ENCODE measurements at regions not wholly inside any gene's neighbourhood (a gene's known extent, or its start where the extent isn't known, plus 50 kb on each side); places are given as distances from the start of the nearest gene placed in this dataset.

DNA sequence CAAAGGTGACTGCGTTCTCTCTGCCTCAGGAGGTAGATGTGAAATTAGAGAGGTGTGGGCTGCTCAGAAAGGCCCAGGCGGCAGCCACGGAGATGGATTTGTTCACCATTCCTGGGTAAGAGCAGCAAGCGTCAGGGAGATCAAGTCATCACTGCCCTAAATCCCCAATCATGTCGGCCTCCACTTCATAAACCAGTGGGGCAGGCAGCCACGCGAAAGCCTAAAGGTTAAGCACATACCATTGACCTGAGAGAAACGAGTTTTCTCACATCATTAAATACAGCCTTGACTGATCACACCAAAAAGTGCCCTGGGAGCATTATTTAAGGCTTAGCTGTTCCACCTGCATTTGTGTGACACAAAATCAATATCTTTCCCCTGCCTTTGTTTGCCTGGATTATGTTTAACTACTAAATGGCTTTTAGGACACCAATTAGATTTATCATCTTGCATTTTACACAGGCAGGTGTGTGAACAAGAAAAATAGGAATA is 50.7 kb upstream of the FOXB1 start:
- Histone ChIP-seq H3K9me3 (ENCODE audit: control insufficient read depth in 4 of 4, insufficient read depth in 3 of 4, low read length in 3 of 4) (peaks cover 0 to 2% (median under 1%) of the 10 kb centered on the region in 4 donors), H3K27me3 (ENCODE audit: control insufficient read depth in 3 of 3, insufficient read depth in 3 of 3, low read length in 2 of 3) (peaks cover 0 to 8% (median 0%) of the 10 kb centered on the region in 3 donors), H3K27ac (ENCODE audit: low read depth in 1 of 2, low read length in 1 of 2) (no peak overlapping the region), H3K36me3 (ENCODE audit: control insufficient read depth in 4 of 4, insufficient read depth in 4 of 4, low read length in 4 of 4) (no peaks in the 10 kb centered on the region), H3K4me3 (no peak overlapping the region), H3K4me1 (ENCODE audit: control insufficient read depth in 5 of 5, insufficient read depth in 5 of 5, low read length in 5 of 5) (no peaks in the 10 kb centered on the region), H3K9ac (ENCODE audit: insufficient read depth in 1 of 2, low read length in 2 of 2) (no peak overlapping the region)
- WGBS, 2 donors, result 30 to 73% methylated on average over 8 of the region's 8 CpGs
- DNase-seq, result no peak
- ATAC-seq (ENCODE audit: insufficient read depth, low FRiP score), result no peak
- TF ChIP-seq, protein P1, sequence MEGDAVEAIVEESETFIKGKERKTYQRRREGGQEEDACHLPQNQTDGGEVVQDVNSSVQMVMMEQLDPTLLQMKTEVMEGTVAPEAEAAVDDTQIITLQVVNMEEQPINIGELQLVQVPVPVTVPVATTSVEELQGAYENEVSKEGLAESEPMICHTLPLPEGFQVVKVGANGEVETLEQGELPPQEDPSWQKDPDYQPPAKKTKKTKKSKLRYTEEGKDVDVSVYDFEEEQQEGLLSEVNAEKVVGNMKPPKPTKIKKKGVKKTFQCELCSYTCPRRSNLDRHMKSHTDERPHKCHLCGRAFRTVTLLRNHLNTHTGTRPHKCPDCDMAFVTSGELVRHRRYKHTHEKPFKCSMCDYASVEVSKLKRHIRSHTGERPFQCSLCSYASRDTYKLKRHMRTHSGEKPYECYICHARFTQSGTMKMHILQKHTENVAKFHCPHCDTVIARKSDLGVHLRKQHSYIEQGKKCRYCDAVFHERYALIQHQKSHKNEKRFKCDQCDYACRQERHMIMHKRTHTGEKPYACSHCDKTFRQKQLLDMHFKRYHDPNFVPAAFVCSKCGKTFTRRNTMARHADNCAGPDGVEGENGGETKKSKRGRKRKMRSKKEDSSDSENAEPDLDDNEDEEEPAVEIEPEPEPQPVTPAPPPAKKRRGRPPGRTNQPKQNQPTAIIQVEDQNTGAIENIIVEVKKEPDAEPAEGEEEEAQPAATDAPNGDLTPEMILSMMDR (IDR thresholded peaks at IDR 0.05; ENCODE audit: control extremely low read depth, extremely low read depth), result no peak

DNA sequence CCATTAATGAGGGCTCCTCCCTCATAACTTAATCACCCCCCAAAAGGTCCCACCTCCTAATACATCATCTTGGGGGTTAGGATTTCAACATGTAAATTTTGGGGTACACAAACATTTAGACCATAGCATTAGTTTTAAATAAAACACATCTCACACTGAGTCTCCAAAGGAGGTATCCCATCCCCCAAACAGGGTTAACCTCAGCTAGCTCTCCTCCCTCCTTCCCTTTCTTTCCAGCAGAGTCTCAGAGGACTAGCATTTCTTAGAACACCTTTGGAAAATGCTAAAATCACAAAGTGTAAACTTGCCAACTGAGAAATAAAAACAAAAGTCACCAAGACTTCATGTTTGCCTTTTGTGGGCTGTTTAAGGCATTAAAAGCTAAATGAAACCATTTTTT is 51.2 kb upstream of the FOXB1 start:
- TF ChIP-seq, protein P1 (IDR thresholded peaks at IDR 0.05; ENCODE audit: control extremely low read depth, extremely low read depth), result no peak
- no peaks in the 10 kb centered on the region for H3K36me3 ChIP-seq (ENCODE audit: control insufficient read depth in 4 of 4, insufficient read depth in 4 of 4, low read length in 4 of 4)
- peaks cover 0 to 8% (median 0%) of the 10 kb centered on the region in 3 donors for H3K27me3 ChIP-seq (ENCODE audit: control insufficient read depth in 3 of 3, insufficient read depth in 3 of 3, low read length in 2 of 3)
- H3K9me3 ChIP-seq (ENCODE audit: control insufficient read depth in 4 of 4, insufficient read depth in 3 of 4, low read length in 3 of 4), result peaks cover 0 to 2% (median under 1%) of the 10 kb centered on the region in 4 donors
- no peak overlapping the region for H3K27ac ChIP-seq (ENCODE audit: low read depth in 1 of 2, low read length in 1 of 2)
- no peak for DNase-seq
- no peak overlapping the region for H3K9ac ChIP-seq (ENCODE audit: insufficient read depth in 1 of 2, low read length in 2 of 2)
- H3K4me3 ChIP-seq, result no peak overlapping the region
- ATAC-seq (ENCODE audit: insufficient read depth, low FRiP score), result no peak
- H3K4me1 ChIP-seq (ENCODE audit: control insufficient read depth in 5 of 5, insufficient read depth in 5 of 5, low read length in 5 of 5), result no peaks in the 10 kb centered on the region

DNA sequence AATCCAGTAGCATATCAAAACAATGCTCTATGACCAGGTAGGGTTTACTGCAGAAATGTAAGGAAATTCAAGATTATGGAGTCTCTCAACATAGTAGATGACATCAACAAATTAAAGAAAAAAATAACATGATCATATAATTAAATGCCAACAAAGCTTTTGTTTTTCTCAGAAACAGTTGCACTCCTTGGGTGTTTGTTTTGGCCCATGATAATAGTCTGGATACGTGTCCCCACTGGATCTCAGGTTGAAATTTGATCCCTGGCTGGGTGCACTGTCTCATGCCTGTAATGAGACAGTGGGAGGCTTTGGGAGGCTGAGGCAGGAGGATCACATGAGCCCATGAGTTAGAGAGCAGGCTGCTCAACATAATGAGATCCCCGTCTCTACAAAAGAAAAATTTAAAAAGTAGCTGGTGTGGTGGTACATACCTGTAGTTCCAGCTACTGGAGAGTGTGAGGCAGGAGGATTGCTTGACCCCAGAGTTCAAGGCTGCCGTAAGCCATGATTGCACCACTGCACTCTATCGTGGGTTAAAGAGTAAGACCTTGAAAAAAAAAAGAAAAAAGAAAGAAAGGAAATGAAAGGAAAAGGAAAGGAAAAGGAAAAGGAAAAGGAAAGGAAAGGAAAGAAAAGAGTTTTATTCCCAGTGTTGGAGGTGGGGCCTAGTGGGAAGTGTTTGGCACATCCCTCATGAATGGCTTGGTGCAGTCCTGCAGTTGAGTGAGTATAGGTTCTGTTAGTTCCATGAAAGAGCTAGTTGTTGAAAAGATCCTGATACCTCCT is 53.3 kb upstream of the FOXB1 start:
- H3K9ac ChIP-seq (ENCODE audit: insufficient read depth in 1 of 2, low read length in 2 of 2), result no peak overlapping the region
- ATAC-seq (ENCODE audit: insufficient read depth, low FRiP score) (no peak), DNase-seq (no peak)
- H3K27me3 ChIP-seq (ENCODE audit: control insufficient read depth in 3 of 3, insufficient read depth in 3 of 3, low read length in 2 of 3), result peaks cover 0 to 8% (median 0%) of the 10 kb centered on the region in 3 donors
- no peaks in the 10 kb centered on the region for H3K9me3 ChIP-seq (ENCODE audit: control insufficient read depth in 4 of 4, insufficient read depth in 3 of 4, low read length in 3 of 4)
- H3K4me3 ChIP-seq, result no peak overlapping the region
- WGBS, 2 donors, result 73 to 74% methylated on average over 4 of the region's 4 CpGs
- TF ChIP-seq, protein P1 (IDR thresholded peaks at IDR 0.05; ENCODE audit: control extremely low read depth, extremely low read depth), result no peak
- no peaks in the 10 kb centered on the region for H3K4me1 ChIP-seq (ENCODE audit: control insufficient read depth in 5 of 5, insufficient read depth in 5 of 5, low read length in 5 of 5)
- no peak overlapping the region for H3K27ac ChIP-seq (ENCODE audit: low read depth in 1 of 2, low read length in 1 of 2)
- no peaks in the 10 kb centered on the region for H3K36me3 ChIP-seq (ENCODE audit: control insufficient read depth in 4 of 4, insufficient read depth in 4 of 4, low read length in 4 of 4)
